ENCODE measurements at regions not wholly inside any gene's neighbourhood (a gene's known extent, or its start where the extent isn't known, plus 50 kb on each side); places are given as distances from the start of the nearest gene placed in this dataset.

- DNase-seq (no peak), FAIRE-seq (no peak)
- Histone ChIP-seq H3K4me3 (ENCODE audit: low read depth in 1 of 3, low read length in 3 of 3) (no peak overlapping the region), H3K36me3 (ENCODE audit: control insufficient read depth in 3 of 3, insufficient read depth in 2 of 3, low read depth in 1 of 3, low read length in 3 of 3) (no peaks in the 10 kb centered on the region), H3K27ac (ENCODE audit: low read depth in 1 of 3, low read length in 2 of 3) (no peak overlapping the region), H3K4me1 (ENCODE audit: control insufficient read depth in 3 of 3, insufficient read depth in 2 of 3, low read depth in 1 of 3, low read length in 2 of 3) (no peaks in the 10 kb centered on the region), H3K27me3 (ENCODE audit: control insufficient read depth in 3 of 3, insufficient read depth in 3 of 3, low read length in 3 of 3) (no peaks in the 10 kb centered on the region), H3K9me3 (ENCODE audit: control insufficient read depth in 2 of 2, insufficient read depth in 1 of 2, low read depth in 1 of 2, low read length in 1 of 2) (no peaks in the 10 kb centered on the region)
- 68 to 79% (median 78%) methylated on average over 6 of the region's 6 CpGs for whole genome bisulfite sequencing, 3 donors
Measured at GRCh38 chr5:98105681-98106080, 667.8 kb upstream of the RGMB start.

DNA sequence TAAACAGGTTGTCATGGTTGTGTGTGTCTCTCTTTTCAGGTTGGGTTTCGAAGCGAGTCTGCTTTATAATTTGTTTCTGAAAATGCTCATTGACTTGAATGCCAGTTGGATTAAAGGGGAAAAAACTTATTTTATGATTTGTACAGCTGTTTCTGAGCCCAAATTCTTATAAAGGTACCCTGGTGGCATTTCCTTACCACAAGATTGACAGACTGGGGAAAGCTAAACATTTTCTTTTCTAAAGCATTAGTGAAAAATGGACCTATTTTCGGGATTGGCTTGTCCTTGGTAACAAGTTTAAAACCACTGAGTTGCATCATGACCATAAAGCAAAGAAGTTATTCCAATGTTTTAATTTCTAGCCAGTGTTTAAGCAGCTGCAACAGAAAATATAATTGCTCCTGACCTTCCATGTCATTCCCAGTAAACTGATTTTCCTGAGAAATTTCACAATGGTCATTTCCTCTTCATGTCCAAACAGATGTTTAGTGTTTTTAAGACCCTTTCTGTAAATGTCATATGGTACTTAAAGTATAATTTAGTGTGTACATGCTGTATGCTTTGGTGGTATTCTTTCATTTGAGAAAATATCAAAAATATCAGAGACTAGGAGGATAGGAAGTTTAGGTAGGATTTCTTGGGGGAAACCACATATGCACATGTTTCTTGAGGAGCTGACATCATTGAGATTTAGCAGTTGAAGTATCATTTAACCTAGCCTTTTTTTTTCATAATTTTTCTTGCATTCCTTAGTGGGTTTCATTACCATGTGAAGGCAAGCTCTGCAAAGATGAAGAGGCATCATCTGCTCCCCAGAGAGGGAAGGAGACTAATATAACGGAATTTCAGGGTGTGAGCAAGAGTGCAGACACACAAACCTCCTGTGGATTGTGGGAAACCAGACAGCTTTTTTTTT, 667.1 kb upstream of the RGMB start:
- 69 to 70% (median 69%) methylated on average over 4 of the region's 4 CpGs for WGBS, 3 donors
- Histone ChIP-seq H3K36me3 (ENCODE audit: control insufficient read depth in 3 of 3, insufficient read depth in 2 of 3, low read depth in 1 of 3, low read length in 3 of 3) (no peaks in the 10 kb centered on the region), H3K4me3 (ENCODE audit: low read depth in 1 of 3, low read length in 3 of 3) (no peak overlapping the region), H3K4me1 (ENCODE audit: control insufficient read depth in 3 of 3, insufficient read depth in 2 of 3, low read depth in 1 of 3, low read length in 2 of 3) (no peaks in the 10 kb centered on the region), H3K27ac (ENCODE audit: low read depth in 1 of 3, low read length in 2 of 3) (no peak overlapping the region), H3K27me3 (ENCODE audit: control insufficient read depth in 3 of 3, insufficient read depth in 3 of 3, low read length in 3 of 3) (no peaks in the 10 kb centered on the region), H3K9me3 (ENCODE audit: control insufficient read depth in 2 of 2, insufficient read depth in 1 of 2, low read depth in 1 of 2, low read length in 1 of 2) (no peaks in the 10 kb centered on the region)
- DNase-seq (no peak), FAIRE-seq (no peak)

DNA sequence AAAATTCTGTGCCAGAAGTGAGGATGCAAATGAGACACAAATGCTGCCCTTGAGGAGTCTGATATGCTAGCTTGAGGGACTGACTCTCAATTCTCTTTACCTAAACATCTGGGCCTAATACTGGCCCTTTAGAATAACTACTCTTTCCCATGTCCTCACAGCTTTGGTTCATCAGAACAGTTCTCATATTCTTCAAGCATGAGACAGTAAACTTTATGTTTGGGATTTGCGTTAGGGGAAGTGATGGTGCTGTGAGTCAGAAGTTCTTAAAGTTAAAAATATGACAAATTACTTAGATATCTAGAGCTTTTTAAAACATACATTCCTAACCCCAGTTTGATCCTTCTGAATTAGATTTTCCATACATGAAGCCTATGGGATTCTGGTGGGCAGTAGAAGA, 665.0 kb upstream of the RGMB start:
- Histone ChIP-seq H3K4me3 (ENCODE audit: low read depth in 1 of 3, low read length in 3 of 3) (no peak overlapping the region), H3K4me1 (ENCODE audit: control insufficient read depth in 3 of 3, insufficient read depth in 2 of 3, low read depth in 1 of 3, low read length in 2 of 3) (no peaks in the 10 kb centered on the region), H3K36me3 (ENCODE audit: control insufficient read depth in 3 of 3, insufficient read depth in 2 of 3, low read depth in 1 of 3, low read length in 3 of 3) (no peaks in the 10 kb centered on the region), H3K27me3 (ENCODE audit: control insufficient read depth in 3 of 3, insufficient read depth in 3 of 3, low read length in 3 of 3) (no peaks in the 10 kb centered on the region), H3K9me3 (ENCODE audit: control insufficient read depth in 2 of 2, insufficient read depth in 1 of 2, low read depth in 1 of 2, low read length in 1 of 2) (peaks cover 2 to 5% of the 10 kb centered on the region in 2 donors), H3K27ac (ENCODE audit: low read depth in 1 of 3, low read length in 2 of 3) (no peak overlapping the region)
- DNase-seq = no peak
- no peak for FAIRE-seq
- 83 to 94% (median 88%) methylated on average over 1 of the region's 1 CpG for WGBS, 3 donors

GRCh38 chr5:98109561-98110006, 663.9 kb upstream of the RGMB start:
- FAIRE-seq (no peak), DNase-seq (no peak)
- Histone ChIP-seq H3K9me3 (ENCODE audit: control insufficient read depth in 2 of 2, insufficient read depth in 1 of 2, low read depth in 1 of 2, low read length in 1 of 2) (peaks cover 2 to 5% of the 10 kb centered on the region in 2 donors), H3K27ac (ENCODE audit: low read depth in 1 of 3, low read length in 2 of 3) (no peak overlapping the region), H3K4me1 (ENCODE audit: control insufficient read depth in 3 of 3, insufficient read depth in 2 of 3, low read depth in 1 of 3, low read length in 2 of 3) (no peaks in the 10 kb centered on the region), H3K36me3 (ENCODE audit: control insufficient read depth in 3 of 3, insufficient read depth in 2 of 3, low read depth in 1 of 3, low read length in 3 of 3) (no peaks in the 10 kb centered on the region), H3K27me3 (ENCODE audit: control insufficient read depth in 3 of 3, insufficient read depth in 3 of 3, low read length in 3 of 3) (no peaks in the 10 kb centered on the region), H3K4me3 (ENCODE audit: low read depth in 1 of 3, low read length in 3 of 3) (no peak overlapping the region)
- 70 to 76% (median 71%) methylated on average over 2 of the region's 2 CpGs for WGBS, 3 donors

- no peak overlapping the region for H3K4me3 ChIP-seq (ENCODE audit: low read depth in 1 of 3, low read length in 3 of 3)
- no peaks in the 10 kb centered on the region for H3K36me3 ChIP-seq (ENCODE audit: control insufficient read depth in 3 of 3, insufficient read depth in 2 of 3, low read depth in 1 of 3, low read length in 3 of 3)
- DNase-seq = no peak
- FAIRE-seq = no peak
- H3K27me3 ChIP-seq (ENCODE audit: control insufficient read depth in 3 of 3, insufficient read depth in 3 of 3, low read length in 3 of 3) = no peaks in the 10 kb centered on the region
- WGBS, 3 donors = 53 to 62% (median 57%) methylated on average over 4 of the region's 4 CpGs
- H3K27ac ChIP-seq (ENCODE audit: low read depth in 1 of 3, low read length in 2 of 3) = no peak overlapping the region
- H3K9me3 ChIP-seq (ENCODE audit: control insufficient read depth in 2 of 2, insufficient read depth in 1 of 2, low read depth in 1 of 2, low read length in 1 of 2) = peaks cover 2 to 5% of the 10 kb centered on the region in 2 donors
- no peaks in the 10 kb centered on the region for H3K4me1 ChIP-seq (ENCODE audit: control insufficient read depth in 3 of 3, insufficient read depth in 2 of 3, low read depth in 1 of 3, low read length in 2 of 3)
Measured at GRCh38 chr5:98110282-98110691, 663.2 kb upstream of the RGMB start.

DNA sequence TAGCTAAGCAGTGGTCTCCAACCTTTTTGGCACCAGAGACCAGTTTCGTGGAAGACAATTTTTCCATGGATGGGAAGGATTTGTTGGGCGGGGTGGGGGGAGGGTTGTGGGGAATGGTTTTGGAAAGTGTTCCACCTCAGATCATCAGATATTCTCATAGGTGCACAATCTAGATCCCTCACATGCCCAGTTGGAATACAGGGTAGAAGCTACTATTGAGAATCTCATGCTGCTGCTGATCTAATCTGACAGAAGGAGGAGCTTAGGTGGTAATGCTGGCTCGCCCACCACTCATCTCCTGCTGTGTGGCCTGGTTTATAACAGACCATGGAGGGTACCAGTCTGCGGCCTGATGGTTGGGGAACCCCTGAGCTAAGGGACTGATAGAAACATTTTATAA, 662.7 kb upstream of the RGMB start:
- Histone ChIP-seq H3K4me1 (ENCODE audit: control insufficient read depth in 3 of 3, insufficient read depth in 2 of 3, low read depth in 1 of 3, low read length in 2 of 3) (no peaks in the 10 kb centered on the region), H3K27me3 (ENCODE audit: control insufficient read depth in 3 of 3, insufficient read depth in 3 of 3, low read length in 3 of 3) (no peaks in the 10 kb centered on the region), H3K4me3 (ENCODE audit: low read depth in 1 of 3, low read length in 3 of 3) (no peak overlapping the region), H3K36me3 (ENCODE audit: control insufficient read depth in 3 of 3, insufficient read depth in 2 of 3, low read depth in 1 of 3, low read length in 3 of 3) (no peaks in the 10 kb centered on the region), H3K9me3 (ENCODE audit: control insufficient read depth in 2 of 2, insufficient read depth in 1 of 2, low read depth in 1 of 2, low read length in 1 of 2) (peaks cover 2 to 5% of the 10 kb centered on the region in 2 donors), H3K27ac (ENCODE audit: low read depth in 1 of 3, low read length in 2 of 3) (no peak overlapping the region)
- DNase-seq = no peak
- 64 to 91% (median 71%) methylated on average over 4 of the region's 4 CpGs for WGBS, 3 donors
- no peak for FAIRE-seq

DNA sequence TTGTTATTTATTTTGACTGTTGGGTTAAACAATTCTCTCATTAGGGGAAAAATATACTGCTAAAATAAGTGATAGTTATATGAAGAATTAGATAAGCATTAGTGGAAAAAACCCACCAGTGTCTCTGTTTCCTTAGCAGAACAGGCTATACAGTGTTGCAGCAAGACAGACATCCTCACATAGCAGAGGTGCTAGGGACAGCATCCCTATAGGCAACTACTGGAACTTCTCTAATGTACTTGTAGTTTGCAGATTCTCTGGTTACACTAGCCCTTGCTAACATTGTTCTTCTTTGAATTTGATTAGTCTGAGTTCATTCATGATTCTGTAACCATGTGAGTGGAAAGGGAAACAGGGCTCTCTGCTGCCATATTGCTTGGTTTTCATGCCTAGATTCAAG, 661.8 kb upstream of the RGMB start:
- no peak for DNase-seq
- no peak for FAIRE-seq

GRCh38 chr5:98121036-98121936, 652.2 kb upstream of the RGMB start:
- no peak for FAIRE-seq
- 89 to 94% (median 92%) methylated on average over 16 of the region's 16 CpGs for WGBS, 3 donors
- Histone ChIP-seq H3K9me3 (ENCODE audit: control insufficient read depth in 2 of 2, insufficient read depth in 1 of 2, low read depth in 1 of 2, low read length in 1 of 2) (no peaks in the 10 kb centered on the region), H3K27me3 (ENCODE audit: control insufficient read depth in 3 of 3, insufficient read depth in 3 of 3, low read length in 3 of 3) (no peaks in the 10 kb centered on the region), H3K36me3 (ENCODE audit: control insufficient read depth in 3 of 3, insufficient read depth in 2 of 3, low read depth in 1 of 3, low read length in 3 of 3) (no peaks in the 10 kb centered on the region), H3K27ac (ENCODE audit: low read depth in 1 of 3, low read length in 2 of 3) (no peak overlapping the region), H3K4me1 (ENCODE audit: control insufficient read depth in 3 of 3, insufficient read depth in 2 of 3, low read depth in 1 of 3, low read length in 2 of 3) (no peaks in the 10 kb centered on the region), H3K4me3 (ENCODE audit: low read depth in 1 of 3, low read length in 3 of 3) (no peak overlapping the region)
- no peak for DNase-seq

More for the DNA sequence above, 661.8 kb upstream of the RGMB start:
- Histone ChIP-seq H3K36me3 (ENCODE audit: control insufficient read depth in 3 of 3, insufficient read depth in 2 of 3, low read depth in 1 of 3, low read length in 3 of 3) (no peaks in the 10 kb centered on the region), H3K4me3 (ENCODE audit: low read depth in 1 of 3, low read length in 3 of 3) (no peak overlapping the region), H3K27me3 (ENCODE audit: control insufficient read depth in 3 of 3, insufficient read depth in 3 of 3, low read length in 3 of 3) (no peaks in the 10 kb centered on the region), H3K27ac (ENCODE audit: low read depth in 1 of 3, low read length in 2 of 3) (no peak overlapping the region), H3K9me3 (ENCODE audit: control insufficient read depth in 2 of 2, insufficient read depth in 1 of 2, low read depth in 1 of 2, low read length in 1 of 2) (peaks cover 2 to 5% of the 10 kb centered on the region in 2 donors), H3K4me1 (ENCODE audit: control insufficient read depth in 3 of 3, insufficient read depth in 2 of 3, low read depth in 1 of 3, low read length in 2 of 3) (no peaks in the 10 kb centered on the region)
